OCI-LY1 (cell line): ENCODE measurements at regions not wholly inside any gene's neighbourhood (a gene's known extent, or its start where the extent isn't known, plus 50 kb on each side); places are given as distances from the start of the nearest gene placed in this dataset.

ENCODE experiments used
- H2AFZ ChIP-seq: fragments of 200-600 bp; sonication (generic), shearing (Covaris generic); 2 replicates; pipeline ENCODE4 v1.6.0; 2014; ENCODE audit warnings: antibody characterized with exemption, mild to moderate bottlenecking, low read length
- H3F3A ChIP-seq: fragments of 200-600 bp; sonication (generic), shearing (Covaris generic); 2 replicates; pipeline ENCODE4 v1.6.0; 2014; ENCODE audit warnings: mild to moderate bottlenecking, antibody characterized with exemption, low read length, moderate library complexity; ENCODE audit not compliant: insufficient read depth
- H3K27ac ChIP-seq: fragments of 200-600 bp; sonication (generic); 2 replicates; pipeline ENCODE4 v1.5.1; 2014; ENCODE audit warnings: low read length, mixed run types, mild to moderate bottlenecking, low read depth; ENCODE audit not compliant: poor library complexity, severe bottlenecking
- H3K27me3 ChIP-seq: fragments of 200-600 bp; sonication (generic); 2 replicates; pipeline ENCODE4 v1.6.0; 2014; ENCODE audit warnings: antibody characterized with exemption, mild to moderate bottlenecking, low read length, moderate library complexity; ENCODE audit not compliant: insufficient read depth
- H3K36me3 ChIP-seq: fragments of 200-600 bp; sonication (generic); 2 replicates; pipeline ENCODE4 v1.6.1; 2014; ENCODE audit warnings: mild to moderate bottlenecking, antibody characterized with exemption, low read length, moderate library complexity, mixed read lengths; ENCODE audit not compliant: insufficient read depth
- H3K4me1 ChIP-seq: fragments of 200-600 bp; sonication (generic); 2 replicates; pipeline ENCODE4 v1.5.1; 2014; ENCODE audit warnings: mild to moderate bottlenecking, low read length, moderate library complexity; ENCODE audit not compliant: insufficient read depth, severe bottlenecking
- H3K4me2 ChIP-seq: fragments of 200-600 bp; sonication (generic), shearing (Covaris generic); 2 replicates; pipeline ENCODE4 v1.6.1; 2014; ENCODE audit warnings: low read length
- H3K4me3 ChIP-seq: fragments of 200-600 bp; sonication (generic); 2 replicates; pipeline ENCODE4 v1.5.1; 2014; ENCODE audit warnings: low read length, low read depth, mild to moderate bottlenecking, mixed read lengths; ENCODE audit not compliant: poor library complexity, severe bottlenecking
- H3K79me2 ChIP-seq: fragments of 200-600 bp; shearing (Covaris generic); 2 replicates; pipeline ENCODE4 v1.6.1; 2016; ENCODE audit warnings: mixed run types, low read length, mixed read lengths; ENCODE audit not compliant: insufficient read depth
- H3K9ac ChIP-seq: fragments of 200-600 bp; sonication (generic), shearing (Covaris generic); 2 replicates; pipeline ENCODE4 v1.6.1; 2014; ENCODE audit warnings: mild to moderate bottlenecking, low read length, mixed read lengths
- H3K9me2 ChIP-seq: fragments of 200-600 bp; sonication (generic), shearing (Covaris generic); 2 replicates; pipeline ENCODE4 v1.6.1; 2014; ENCODE audit warnings: low read depth, mild to moderate bottlenecking, low read length, mixed read lengths
- H3K9me3 ChIP-seq: fragments of 200-600 bp; shearing (Covaris generic); 2 replicates; pipeline ENCODE4 v1.6.1; 2014; ENCODE audit warnings: low read length, mixed read lengths
- H4K20me1 ChIP-seq: fragments of 200-600 bp; sonication (generic), shearing (Covaris generic); 2 replicates; pipeline ENCODE4 v1.6.0; 2016; ENCODE audit warnings: mild to moderate bottlenecking, low read length; ENCODE audit not compliant: insufficient read depth
- CTCF ChIP-seq: fragments of 200-600 bp; sonication (generic), shearing (Covaris generic); IDR thresholded peaks from 2 replicates; pipeline ENCODE4 v1.5.1; 2017; ENCODE audit warnings: mild to moderate bottlenecking, antibody characterized with exemption, low read length, moderate library complexity, mixed read lengths
- EZH2 ChIP-seq: fragments of 200-600 bp; sonication (generic), shearing (Covaris generic); IDR thresholded peaks from 2 replicates; pipeline ENCODE4 v1.8.0; 2017; ENCODE audit warnings: borderline replicate concordance, mixed run types, mild to moderate bottlenecking, antibody characterized with exemption, low read length, moderate library complexity, mixed read lengths

GRCh38 chr1:222424826-222425225, 123.1 kb downstream of the HHIPL2 start:
- Histone ChIP-seq H3K9me3 (no peaks in the 10 kb centered on the region), H3K36me3 (no peaks in the 10 kb centered on the region), H2AFZ (no peak overlapping the region), H3K4me2 (no peak overlapping the region), H3K9ac (no peak overlapping the region), H3F3A (no peaks in the 10 kb centered on the region), H3K9me2 (no peaks in the 10 kb centered on the region), H3K27ac (no peak overlapping the region), H3K4me1 (no peaks in the 10 kb centered on the region), H3K79me2 (no peaks in the 10 kb centered on the region), H4K20me1 (no peaks in the 10 kb centered on the region), H3K27me3 (no peaks in the 10 kb centered on the region), H3K4me3 (no peak overlapping the region)
- TF ChIP-seq EZH2 (no peak), CTCF (no peak)

GRCh38 chr1:222421380-222421779, 126.5 kb downstream of the HHIPL2 start:
- Histone ChIP-seq H3F3A (no peaks in the 10 kb centered on the region), H3K9me3 (no peaks in the 10 kb centered on the region), H2AFZ (no peak overlapping the region), H4K20me1 (no peaks in the 10 kb centered on the region), H3K79me2 (no peaks in the 10 kb centered on the region), H3K9ac (no peak overlapping the region), H3K9me2 (no peaks in the 10 kb centered on the region), H3K27me3 (no peaks in the 10 kb centered on the region), H3K36me3 (no peaks in the 10 kb centered on the region), H3K4me2 (no peak overlapping the region), H3K27ac (no peak overlapping the region), H3K4me3 (no peak overlapping the region), H3K4me1 (no peaks in the 10 kb centered on the region)
- TF ChIP-seq CTCF (no peak), EZH2 (no peak)

GRCh38 chr1:222420633-222421032, 127.3 kb downstream of the HHIPL2 start:
- Histone ChIP-seq H3K79me2 (no peaks in the 10 kb centered on the region), H3K27ac (no peak overlapping the region), H3K9me3 (no peaks in the 10 kb centered on the region), H3K9ac (no peak overlapping the region), H3K4me1 (no peaks in the 10 kb centered on the region), H3K9me2 (no peaks in the 10 kb centered on the region), H3K4me2 (no peak overlapping the region), H3K4me3 (no peak overlapping the region), H3K27me3 (no peaks in the 10 kb centered on the region), H3F3A (no peaks in the 10 kb centered on the region), H4K20me1 (no peaks in the 10 kb centered on the region), H3K36me3 (no peaks in the 10 kb centered on the region), H2AFZ (no peak overlapping the region)
- TF ChIP-seq EZH2 (no peak), CTCF (no peak)
